ENCODE measurements at regions not wholly inside any gene's neighbourhood (a gene's known extent, or its start where the extent isn't known, plus 50 kb on each side); places are given as distances from the start of the nearest gene placed in this dataset.

GRCh38 chr14:53472306-53472705, 319.2 kb upstream of the DDHD1 start:
- Mint-ChIP-seq H3K4me3 (no peak overlapping the region), H3K27ac (no peak overlapping the region), H3K9me3 (no peaks in the 10 kb centered on the region), H3K27me3 (ENCODE audit: insufficient read depth) (peaks cover 5% of the 10 kb centered on the region; the same call in 1 of the 2 replicates), H3K36me3 (ENCODE audit: low read depth) (no peaks in the 10 kb centered on the region), H3K4me1 (ENCODE audit: low read depth) (no peaks in the 10 kb centered on the region; the same call in 1 of the 2 replicates)
- no peak for TF ChIP-seq CTCF (IDR thresholded peaks at IDR 0.05)
- no peak for DNase-seq

GRCh38 chr14:53470351-53471043, 317.4 kb upstream of the DDHD1 start:
- Mint-ChIP-seq H3K27me3 (ENCODE audit: insufficient read depth) (peaks cover 2% of the 10 kb centered on the region; the same call in 1 of the 2 replicates), H3K27ac (no peak overlapping the region), H3K36me3 (ENCODE audit: low read depth) (no peaks in the 10 kb centered on the region), H3K4me1 (ENCODE audit: low read depth) (no peaks in the 10 kb centered on the region; the same call in 1 of the 2 replicates), H3K4me3 (no peak overlapping the region), H3K9me3 (no peaks in the 10 kb centered on the region)
- DNase-seq = peak; percentile 20
- no peak for TF ChIP-seq CTCF (IDR thresholded peaks at IDR 0.05)

GRCh38 chr14:53468876-53469275, 315.8 kb upstream of the DDHD1 start:
- no peaks in the 10 kb centered on the region for H3K9me3 Mint-ChIP-seq
- H3K4me3 Mint-ChIP-seq = no peak overlapping the region
- no peak for DNase-seq
- no peak for TF ChIP-seq CTCF (IDR thresholded peaks at IDR 0.05)
- no peaks in the 10 kb centered on the region for H3K36me3 Mint-ChIP-seq (ENCODE audit: low read depth)
- H3K4me1 Mint-ChIP-seq (ENCODE audit: low read depth) = no peaks in the 10 kb centered on the region; the same call in 1 of the 2 replicates
- no peak overlapping the region for H3K27ac Mint-ChIP-seq
- H3K27me3 Mint-ChIP-seq (ENCODE audit: insufficient read depth) = peaks cover 4% of the 10 kb centered on the region; the same call in 1 of the 2 replicates

GRCh38 chr14:53464376-53464775, 311.3 kb upstream of the DDHD1 start:
- peaks cover 11% of the 10 kb centered on the region; the same call in 1 of the 2 replicates for H3K27me3 Mint-ChIP-seq (ENCODE audit: insufficient read depth)
- no peak overlapping the region for H3K4me3 Mint-ChIP-seq
- no peaks in the 10 kb centered on the region for H3K9me3 Mint-ChIP-seq
- H3K4me1 Mint-ChIP-seq (ENCODE audit: low read depth) = peaks cover 3% of the 10 kb centered on the region; the same call in 1 of the 2 replicates
- H3K27ac Mint-ChIP-seq = no peak overlapping the region
- no peak for DNase-seq
- TF ChIP-seq CTCF (IDR thresholded peaks at IDR 0.05) = no peak
- H3K36me3 Mint-ChIP-seq (ENCODE audit: low read depth) = no peaks in the 10 kb centered on the region

- TF ChIP-seq CTCF (IDR thresholded peaks at IDR 0.05) = no peak
- Mint-ChIP-seq H3K36me3 (ENCODE audit: low read depth) (no peaks in the 10 kb centered on the region), H3K4me1 (ENCODE audit: low read depth) (peaks cover 15% of the 10 kb centered on the region), H3K9me3 (no peaks in the 10 kb centered on the region), H3K4me3 (no peak overlapping the region), H3K27me3 (ENCODE audit: insufficient read depth) (peaks cover 11% of the 10 kb centered on the region; the same call in 1 of the 2 replicates), H3K27ac (no peak overlapping the region)
- DNase-seq = no peak
These were observed 310.0 kb upstream of the DDHD1 start for GRCh38 chr14:53462931-53463778.

Measured in HFFc6 (cell line).